Activated B cell treated with CpG ODN at 0.5 μM for 24 hours (primary cell): ENCODE measurements at regions not wholly inside any gene's neighbourhood (a gene's known extent, or its start where the extent isn't known, plus 50 kb on each side); places are given as distances from the start of the nearest gene placed in this dataset.

Experiments used
- ATAC-seq: fragments of 200-7000 bp; cut with Tn5 transposase; one replicate; pipeline ENCODE4 v1.10.0; 2021; ENCODE audit warnings: low read depth, mild to moderate bottlenecking, moderate library complexity
- CTCF ChIA-PET: fragments of 350-600 bp; sonication (Branson Sonifier 250); formaldehyde crosslinking; loops from one replicate; lab custom pipeline; 2021; ENCODE audit warnings: antibody characterized with exemption; lab: Charles Lee
- POLR2A ChIA-PET: fragments of 350-600 bp; sonication (Branson Sonifier 250); formaldehyde crosslinking; loops from one replicate; lab custom pipeline; 2021; ENCODE audit warnings: antibody characterized with exemption; lab: Charles Lee
- DNase-seq: peaks from one replicate; pipeline ENCODE4 v3.0.0; 2022
- H3K27ac Mint-ChIP-seq: one replicate; pipeline ENCODE4 v1.8.0; 2020; ENCODE audit warnings: mixed read lengths
- H3K27me3 Mint-ChIP-seq: one replicate; pipeline ENCODE4 v1.8.0; 2021; ENCODE audit warnings: mixed read lengths
- H3K36me3 Mint-ChIP-seq: one replicate; pipeline ENCODE4 v1.8.0; 2021; ENCODE audit warnings: low read depth, mixed read lengths
- H3K4me1 Mint-ChIP-seq: one replicate; pipeline ENCODE4 v1.8.0; 2021; ENCODE audit warnings: mixed read lengths
- H3K4me3 Mint-ChIP-seq: one replicate; pipeline ENCODE4 v1.8.0; 2020; ENCODE audit warnings: mild to moderate bottlenecking, mixed read lengths
- H3K9me3 Mint-ChIP-seq: one replicate; pipeline ENCODE4 v1.8.0; 2020; ENCODE audit warnings: mixed read lengths
- intact Hi-C: fragments of 100-400 bp; cut with micrococcal nuclease; formaldehyde crosslinking; loops from one replicate; pipeline ENCODE4 v1.15.1; 2024
- TF ChIP-seq, protein P1 (sequence below): fragments of 200-600 bp; IDR thresholded peaks from one replicate; pipeline ENCODE4 v1.8.0; 2022; ENCODE audit warnings: antibody characterized with exemption, mild to moderate bottlenecking

GRCh38 chr20:1757606-1758512 lies 100.3 kb upstream of the SIRPG start:
- CTCF ChIA-PET = no interaction called here
- Mint-ChIP-seq H3K4me3 (no peak overlapping the region), H3K9me3 (peaks cover 1% of the 10 kb centered on the region), H3K36me3 (no peaks in the 10 kb centered on the region), H3K27me3 (no peaks in the 10 kb centered on the region), H3K27ac (no peak overlapping the region), H3K4me1 (peaks cover 14% of the 10 kb centered on the region)
- intact Hi-C loops = no loop called here
- POLR2A ChIA-PET = no interaction called here
- ATAC-seq (no peak), DNase-seq (no peak)
- TF ChIP-seq, protein P1, sequence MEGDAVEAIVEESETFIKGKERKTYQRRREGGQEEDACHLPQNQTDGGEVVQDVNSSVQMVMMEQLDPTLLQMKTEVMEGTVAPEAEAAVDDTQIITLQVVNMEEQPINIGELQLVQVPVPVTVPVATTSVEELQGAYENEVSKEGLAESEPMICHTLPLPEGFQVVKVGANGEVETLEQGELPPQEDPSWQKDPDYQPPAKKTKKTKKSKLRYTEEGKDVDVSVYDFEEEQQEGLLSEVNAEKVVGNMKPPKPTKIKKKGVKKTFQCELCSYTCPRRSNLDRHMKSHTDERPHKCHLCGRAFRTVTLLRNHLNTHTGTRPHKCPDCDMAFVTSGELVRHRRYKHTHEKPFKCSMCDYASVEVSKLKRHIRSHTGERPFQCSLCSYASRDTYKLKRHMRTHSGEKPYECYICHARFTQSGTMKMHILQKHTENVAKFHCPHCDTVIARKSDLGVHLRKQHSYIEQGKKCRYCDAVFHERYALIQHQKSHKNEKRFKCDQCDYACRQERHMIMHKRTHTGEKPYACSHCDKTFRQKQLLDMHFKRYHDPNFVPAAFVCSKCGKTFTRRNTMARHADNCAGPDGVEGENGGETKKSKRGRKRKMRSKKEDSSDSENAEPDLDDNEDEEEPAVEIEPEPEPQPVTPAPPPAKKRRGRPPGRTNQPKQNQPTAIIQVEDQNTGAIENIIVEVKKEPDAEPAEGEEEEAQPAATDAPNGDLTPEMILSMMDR = no peak

DNA sequence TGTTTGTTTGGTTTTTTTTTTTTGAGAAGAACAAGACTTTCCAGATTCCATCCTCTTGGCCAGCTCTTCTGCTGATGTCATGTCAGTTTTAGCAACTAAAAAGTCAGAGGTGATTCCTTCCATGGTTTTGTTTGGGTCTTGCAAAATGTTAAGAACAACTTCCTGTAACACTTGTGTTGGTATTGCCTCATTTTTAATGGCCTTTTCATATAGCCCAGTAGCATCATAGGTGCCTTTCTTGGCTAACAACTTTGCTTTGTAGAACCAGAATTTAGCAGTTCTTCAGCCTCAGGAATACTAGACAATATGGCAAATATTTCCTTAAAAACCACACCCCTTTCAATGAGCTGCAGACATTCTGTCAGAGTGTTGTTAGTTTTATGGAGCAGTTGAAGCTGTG lies 99.5 kb upstream of the SIRPG start:
- no peak for DNase-seq
- ChIA-PET POLR2A (no interaction called here), CTCF (interaction anchor here (0.6 kb wide), 1 partner anchor 214 kb away, joined by 3 read pairs; no protein-coding TSS in a partner anchor)
- Mint-ChIP-seq H3K36me3 (peaks cover 4% of the 10 kb centered on the region), H3K4me1 (peaks cover 14% of the 10 kb centered on the region), H3K27me3 (no peaks in the 10 kb centered on the region), H3K9me3 (peaks cover 9% of the 10 kb centered on the region), H3K27ac (no peak overlapping the region), H3K4me3 (no peak overlapping the region)
- intact Hi-C loops = no loop called here
- ATAC-seq = no peak
- TF ChIP-seq, protein P1 = no peak

DNA sequence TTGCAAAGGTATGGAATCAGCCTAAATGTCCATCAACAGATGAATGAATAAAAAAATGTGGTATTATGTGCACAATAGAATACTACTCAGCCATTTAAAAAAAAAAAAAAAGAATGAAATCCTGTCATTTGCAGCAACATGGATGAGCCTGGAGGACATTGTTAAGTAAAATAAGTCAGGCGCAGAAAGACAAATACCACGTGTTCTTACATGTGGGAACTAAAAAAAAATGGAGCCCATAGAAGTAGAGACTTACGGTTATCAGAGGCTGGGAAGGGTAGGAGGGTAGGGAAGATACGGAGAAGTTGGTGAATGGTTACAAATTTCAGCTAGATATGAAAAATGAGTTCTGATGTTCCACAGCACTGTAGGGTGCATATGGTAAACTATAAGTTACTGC lies 97.2 kb upstream of the SIRPG start:
- H3K27ac Mint-ChIP-seq = no peak overlapping the region
- H3K4me1 Mint-ChIP-seq = peaks cover 14% of the 10 kb centered on the region
- H3K36me3 Mint-ChIP-seq = peaks cover 4% of the 10 kb centered on the region
- intact Hi-C loops = no loop called here
- H3K9me3 Mint-ChIP-seq = peaks cover 20% of the 10 kb centered on the region
- no peak for DNase-seq
- ATAC-seq = no peak
- ChIA-PET CTCF (interaction anchor here (0.8 kb wide), 1 partner anchor 10 kb away, joined by 4 read pairs; no protein-coding TSS in a partner anchor), POLR2A (no interaction called here)
- no peak overlapping the region for H3K4me3 Mint-ChIP-seq
- TF ChIP-seq, protein P1 = no peak
- no peaks in the 10 kb centered on the region for H3K27me3 Mint-ChIP-seq

- no peak for DNase-seq
- no peak for ATAC-seq
- H3K27ac Mint-ChIP-seq = no peak overlapping the region
- peaks cover 14% of the 10 kb centered on the region for H3K4me1 Mint-ChIP-seq
- ChIA-PET POLR2A (no interaction called here), CTCF (interaction anchor here (1.2 kb wide), 1 partner anchor 10 kb away, joined by 5 read pairs; no protein-coding TSS in a partner anchor)
- H3K9me3 Mint-ChIP-seq = peaks cover 20% of the 10 kb centered on the region
- TF ChIP-seq, protein P1 = no peak
- intact Hi-C loops = no loop called here
- no peaks in the 10 kb centered on the region for H3K27me3 Mint-ChIP-seq
- peaks cover 4% of the 10 kb centered on the region for H3K36me3 Mint-ChIP-seq
- H3K4me3 Mint-ChIP-seq = no peak overlapping the region
Measured at GRCh38 chr20:1754306-1754705, 96.7 kb upstream of the SIRPG start.

GRCh38 chr20:1752045-1752444 lies 94.5 kb upstream of the SIRPG start:
- H3K9me3 Mint-ChIP-seq = peaks cover 20% of the 10 kb centered on the region
- DNase-seq = no peak
- no peak overlapping the region for H3K4me3 Mint-ChIP-seq
- ATAC-seq = no peak
- H3K27me3 Mint-ChIP-seq = peaks cover 2% of the 10 kb centered on the region
- TF ChIP-seq, protein P1 = no peak
- ChIA-PET POLR2A (no interaction called here), CTCF (no interaction called here)
- no peak overlapping the region for H3K27ac Mint-ChIP-seq
- intact Hi-C loops = no loop called here
- H3K36me3 Mint-ChIP-seq = peaks cover 4% of the 10 kb centered on the region
- H3K4me1 Mint-ChIP-seq = peaks cover 14% of the 10 kb centered on the region
